GM12878 (cell line): ENCODE measurements at regions not wholly inside any gene's neighbourhood (a gene's known extent, or its start where the extent isn't known, plus 50 kb on each side); places are given as distances from the start of the nearest gene placed in this dataset.

ENCODE experiments used
- ATAC-seq: fragments of 200-7000 bp; cut with Tn5 transposase; 3 replicates; pipeline ENCODE4 v1.9.1; 2020; ENCODE audit warnings: mild to moderate bottlenecking, moderate library complexity
- BruUV-seq: library from RNA; stranded (reverse); fragments of 400-500 nt; replicated peaks from 2 replicates; lab custom pipeline; 2021; lab: Mats Ljungman, UMichigan
- CTCF ChIA-PET: fragments of 300-600 bp; sonication (Branson Sonifier 250); formaldehyde crosslinking; extraction: SDS; loops from one replicate; lab custom pipeline; 2021; ENCODE audit warnings: inconsistent platforms; lab: Yijun Ruan, JAX
- POLR2A ChIA-PET: fragments of 350-600 bp; formaldehyde crosslinking; extraction: SDS; loops from one replicate; lab custom pipeline; 2021; ENCODE audit warnings: inconsistent platforms; lab: Charles Lee
- RAD21 ChIA-PET: fragments of 300-600 bp; sonication (Branson Sonifier 250); formaldehyde crosslinking; loops from one replicate; lab custom pipeline; 2023; ENCODE audit warnings: antibody characterized with exemption; ENCODE audit not compliant: unreplicated experiment; lab: Charles Lee
- SMC1A ChIA-PET: fragments of 300-600 bp; sonication (Branson Sonifier 250); formaldehyde crosslinking; loops from one replicate; lab custom pipeline; 2023; ENCODE audit not compliant: unreplicated experiment, uncharacterized antibody; lab: Charles Lee
- DNase-seq: peaks from one replicate; pipeline ENCODE4 v3.0.0-alpha.2; 2011; ENCODE audit warnings: low read depth, low spot score
- FAIRE-seq: peaks from 3 replicates; lab custom pipeline; 2011; peaks lifted over from hg19 to GRCh38; lab: Jason Lieb, UNC
- H2AFZ ChIP-seq: 2 replicates; pipeline ENCODE4 v1.6.0; 2011; ENCODE audit warnings: low read depth, low read length, control low read depth; ENCODE audit not compliant: control insufficient read depth
- H3K27ac ChIP-seq: 2 replicates; pipeline ENCODE4 v1.5.1; 2011; ENCODE audit warnings: control low read depth; ENCODE audit not compliant: control insufficient read depth, insufficient read depth
- H3K27me3 ChIP-seq, 2 experiments: replicated peaks in 1 of 2; 2 replicates each; pipeline versions ENCODE4 v1.6.0 to v1.6.1; 2011; ENCODE audit warnings: low read length in 1 of 2; ENCODE audit not compliant: control insufficient read depth in 2 of 2, insufficient read depth in 2 of 2
- H3K36me3 ChIP-seq, 2 experiments: 2 replicates each; pipeline ENCODE4 v1.5.1; 2011; ENCODE audit warnings: low read length in 1 of 2; ENCODE audit not compliant: control insufficient read depth in 2 of 2, insufficient read depth in 2 of 2
- H3K4me1 ChIP-seq: 2 replicates; pipeline ENCODE4 v1.6.1; 2011; ENCODE audit warnings: mild to moderate bottlenecking, low read length, moderate library complexity, mixed read lengths; ENCODE audit not compliant: control insufficient read depth, insufficient read depth
- H3K4me2 ChIP-seq: 2 replicates; pipeline ENCODE4 v1.6.0; 2011; ENCODE audit warnings: control low read depth; ENCODE audit not compliant: control insufficient read depth, insufficient read depth
- H3K4me3 ChIP-seq: fragments of 200-600 bp; sonication (generic); 2 replicates; pipeline ENCODE4 v1.5.1; 2016
- H3K79me2 ChIP-seq: 2 replicates; pipeline ENCODE4 v1.6.0; 2011; ENCODE audit warnings: low read length; ENCODE audit not compliant: control insufficient read depth, insufficient read depth
- H3K9ac ChIP-seq: 2 replicates; pipeline ENCODE4 v1.8.0; 2011; ENCODE audit warnings: low read length, control low read depth, mixed read lengths; ENCODE audit not compliant: control insufficient read depth, insufficient read depth
- H3K9me3 ChIP-seq: replicated peaks from 3 replicates; pipeline ENCODE4 v1.5.1; 2011; ENCODE audit warnings: mild to moderate bottlenecking, low read length; ENCODE audit not compliant: control insufficient read depth, insufficient read depth
- H4K20me1 ChIP-seq: 2 replicates; pipeline ENCODE4 v1.6.0; 2011; ENCODE audit not compliant: control insufficient read depth, insufficient read depth
- CREB1 ChIP-seq: IDR thresholded peaks from 2 replicates; pipeline ENCODE4 v1.6.1; 2012; ENCODE audit warnings: low read depth, mild to moderate bottlenecking, inconsistent platforms
- EZH2 ChIP-seq: IDR thresholded peaks from 2 replicates; pipeline ENCODE4 v1.6.1; 2012; ENCODE audit warnings: low read depth, mild to moderate bottlenecking, control low read depth, inconsistent platforms, low read length, borderline replicate concordance; ENCODE audit not compliant: control insufficient read depth
- FOS ChIP-seq: IDR thresholded peaks from 3 replicates; pipeline ENCODE4 v1.6.1; 2011; ENCODE audit warnings: borderline replicate concordance; ENCODE audit not compliant: insufficient read length; ENCODE audit errors: extremely low read depth
- NRF1 ChIP-seq: conservative IDR thresholded peaks from 2 replicates; pipeline ENCODE4 v1.6.1; 2011; ENCODE audit warnings: mild to moderate bottlenecking, low read depth, low read length, improper control_type of control experiment
- SRF ChIP-seq, 2 experiments: IDR thresholded peaks; 2 replicates each; pipeline ENCODE4 v1.6.1; 2011; ENCODE audit warnings: low read depth in 2 of 2, low read length in 2 of 2, mild to moderate bottlenecking in 1 of 2, moderate library complexity in 1 of 2
- TBL1XR1 ChIP-seq: IDR thresholded peaks from 2 replicates; pipeline ENCODE4 v1.6.1; 2012; ENCODE audit warnings: low read depth, low read length, improper control_type of control experiment
- TCF12 ChIP-seq: IDR thresholded peaks from 2 replicates; pipeline ENCODE4 v1.6.1; 2011; ENCODE audit warnings: low read depth, mild to moderate bottlenecking, low read length
- WRNIP1 ChIP-seq: IDR thresholded peaks from 2 replicates; pipeline ENCODE4 v1.6.1; 2011; ENCODE audit warnings: low read depth, low read length, improper control_type of control experiment, borderline replicate concordance
- WGBS: methylation state at CpG from one replicate; pipeline ENCODE4 v1.1.6; 2016; ENCODE audit warnings: low lambda C conversion rate; ENCODE audit not compliant: insufficient replicate concordance, insufficient coverage; ENCODE audit errors: missing lambda C conversion rate; 5-methylcytosine and 5-hydroxymethylcytosine counted together
- in situ Hi-C: fragments of 300-500 bp; cut with MboI; formaldehyde crosslinking; loops from 9 replicates; pipeline ENCODE4 v1.14.3; 2018; ENCODE audit warnings: mixed read lengths
- intact Hi-C: fragments of 100-400 bp; cut with micrococcal nuclease; formaldehyde crosslinking; loops from one replicate; pipeline ENCODE4 v1.14.2; 2022; ENCODE audit not compliant: unreplicated experiment
- TF ChIP-seq, protein P1 (sequence below): IDR thresholded peaks from 2 replicates; pipeline ENCODE4 v1.6.1; 2012; ENCODE audit warnings: improper control_type of control experiment, low read depth, low read length; ENCODE audit not compliant: insufficient replicate concordance
- TF ChIP-seq, protein P2 (sequence below): fragments of 150-350 bp; IDR thresholded peaks from 2 replicates; pipeline ENCODE4 v1.6.1; 2016; ENCODE audit warnings: low read depth, low read length
- TF ChIP-seq, protein P3 (sequence below): fragments of 450-650 bp; IDR thresholded peaks from 2 replicates; pipeline ENCODE4 v1.6.1; 2017; ENCODE audit warnings: mild to moderate bottlenecking, moderate library complexity

- BruUV-seq: no TSS peak
- H3K27ac ChIP-seq: no peak overlapping the region
- no peaks in the 10 kb centered on the region for H3K36me3 ChIP-seq
- in situ Hi-C loops: no loop called here
- no peaks in the 10 kb centered on the region for H3K79me2 ChIP-seq
- H2AFZ ChIP-seq: no peak overlapping the region
- no peak overlapping the region for H3K4me2 ChIP-seq
- no peaks in the 10 kb centered on the region for H3K9me3 ChIP-seq
- H3K4me1 ChIP-seq: no peaks in the 10 kb centered on the region
- ChIA-PET CTCF (no interaction called here), SMC1A (interaction anchor here (1.4 kb wide), 1 partner anchor 23 kb away, joined by 3 read pairs; no protein-coding TSS in a partner anchor), RAD21 (no interaction called here), POLR2A (no interaction called here)
- no peak for FAIRE-seq
- no peak overlapping the region for H3K9ac ChIP-seq
- no peak for DNase-seq
- ATAC-seq: no peak
- H3K4me3 ChIP-seq: no peak overlapping the region
- intact Hi-C loops: no loop called here
- H4K20me1 ChIP-seq: no peaks in the 10 kb centered on the region
- 26% methylated on average over 5 of the region's 5 CpGs for WGBS
- H3K27me3 ChIP-seq: no peaks in the 10 kb centered on the region
- TF ChIP-seq EZH2: no peak
- TF ChIP-seq WRNIP1: no peak
- TF ChIP-seq TCF12: no peak
- no peak for TF ChIP-seq FOS
- TF ChIP-seq, protein P1, sequence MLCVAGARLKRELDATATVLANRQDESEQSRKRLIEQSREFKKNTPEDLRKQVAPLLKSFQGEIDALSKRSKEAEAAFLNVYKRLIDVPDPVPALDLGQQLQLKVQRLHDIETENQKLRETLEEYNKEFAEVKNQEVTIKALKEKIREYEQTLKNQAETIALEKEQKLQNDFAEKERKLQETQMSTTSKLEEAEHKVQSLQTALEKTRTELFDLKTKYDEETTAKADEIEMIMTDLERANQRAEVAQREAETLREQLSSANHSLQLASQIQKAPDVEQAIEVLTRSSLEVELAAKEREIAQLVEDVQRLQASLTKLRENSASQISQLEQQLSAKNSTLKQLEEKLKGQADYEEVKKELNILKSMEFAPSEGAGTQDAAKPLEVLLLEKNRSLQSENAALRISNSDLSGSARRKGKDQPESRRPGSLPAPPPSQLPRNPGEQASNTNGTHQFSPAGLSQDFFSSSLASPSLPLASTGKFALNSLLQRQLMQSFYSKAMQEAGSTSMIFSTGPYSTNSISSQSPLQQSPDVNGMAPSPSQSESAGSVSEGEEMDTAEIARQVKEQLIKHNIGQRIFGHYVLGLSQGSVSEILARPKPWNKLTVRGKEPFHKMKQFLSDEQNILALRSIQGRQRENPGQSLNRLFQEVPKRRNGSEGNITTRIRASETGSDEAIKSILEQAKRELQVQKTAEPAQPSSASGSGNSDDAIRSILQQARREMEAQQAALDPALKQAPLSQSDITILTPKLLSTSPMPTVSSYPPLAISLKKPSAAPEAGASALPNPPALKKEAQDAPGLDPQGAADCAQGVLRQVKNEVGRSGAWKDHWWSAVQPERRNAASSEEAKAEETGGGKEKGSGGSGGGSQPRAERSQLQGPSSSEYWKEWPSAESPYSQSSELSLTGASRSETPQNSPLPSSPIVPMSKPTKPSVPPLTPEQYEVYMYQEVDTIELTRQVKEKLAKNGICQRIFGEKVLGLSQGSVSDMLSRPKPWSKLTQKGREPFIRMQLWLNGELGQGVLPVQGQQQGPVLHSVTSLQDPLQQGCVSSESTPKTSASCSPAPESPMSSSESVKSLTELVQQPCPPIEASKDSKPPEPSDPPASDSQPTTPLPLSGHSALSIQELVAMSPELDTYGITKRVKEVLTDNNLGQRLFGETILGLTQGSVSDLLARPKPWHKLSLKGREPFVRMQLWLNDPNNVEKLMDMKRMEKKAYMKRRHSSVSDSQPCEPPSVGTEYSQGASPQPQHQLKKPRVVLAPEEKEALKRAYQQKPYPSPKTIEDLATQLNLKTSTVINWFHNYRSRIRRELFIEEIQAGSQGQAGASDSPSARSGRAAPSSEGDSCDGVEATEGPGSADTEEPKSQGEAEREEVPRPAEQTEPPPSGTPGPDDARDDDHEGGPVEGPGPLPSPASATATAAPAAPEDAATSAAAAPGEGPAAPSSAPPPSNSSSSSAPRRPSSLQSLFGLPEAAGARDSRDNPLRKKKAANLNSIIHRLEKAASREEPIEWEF: no peak
- TF ChIP-seq, protein P2, sequence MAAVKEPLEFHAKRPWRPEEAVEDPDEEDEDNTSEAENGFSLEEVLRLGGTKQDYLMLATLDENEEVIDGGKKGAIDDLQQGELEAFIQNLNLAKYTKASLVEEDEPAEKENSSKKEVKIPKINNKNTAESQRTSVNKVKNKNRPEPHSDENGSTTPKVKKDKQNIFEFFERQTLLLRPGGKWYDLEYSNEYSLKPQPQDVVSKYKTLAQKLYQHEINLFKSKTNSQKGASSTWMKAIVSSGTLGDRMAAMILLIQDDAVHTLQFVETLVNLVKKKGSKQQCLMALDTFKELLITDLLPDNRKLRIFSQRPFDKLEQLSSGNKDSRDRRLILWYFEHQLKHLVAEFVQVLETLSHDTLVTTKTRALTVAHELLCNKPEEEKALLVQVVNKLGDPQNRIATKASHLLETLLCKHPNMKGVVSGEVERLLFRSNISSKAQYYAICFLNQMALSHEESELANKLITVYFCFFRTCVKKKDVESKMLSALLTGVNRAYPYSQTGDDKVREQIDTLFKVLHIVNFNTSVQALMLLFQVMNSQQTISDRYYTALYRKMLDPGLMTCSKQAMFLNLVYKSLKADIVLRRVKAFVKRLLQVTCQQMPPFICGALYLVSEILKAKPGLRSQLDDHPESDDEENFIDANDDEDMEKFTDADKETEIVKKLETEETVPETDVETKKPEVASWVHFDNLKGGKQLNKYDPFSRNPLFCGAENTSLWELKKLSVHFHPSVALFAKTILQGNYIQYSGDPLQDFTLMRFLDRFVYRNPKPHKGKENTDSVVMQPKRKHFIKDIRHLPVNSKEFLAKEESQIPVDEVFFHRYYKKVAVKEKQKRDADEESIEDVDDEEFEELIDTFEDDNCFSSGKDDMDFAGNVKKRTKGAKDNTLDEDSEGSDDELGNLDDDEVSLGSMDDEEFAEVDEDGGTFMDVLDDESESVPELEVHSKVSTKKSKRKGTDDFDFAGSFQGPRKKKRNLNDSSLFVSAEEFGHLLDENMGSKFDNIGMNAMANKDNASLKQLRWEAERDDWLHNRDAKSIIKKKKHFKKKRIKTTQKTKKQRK: no peak
- TF ChIP-seq TBL1XR1: no peak
- TF ChIP-seq, protein P3, sequence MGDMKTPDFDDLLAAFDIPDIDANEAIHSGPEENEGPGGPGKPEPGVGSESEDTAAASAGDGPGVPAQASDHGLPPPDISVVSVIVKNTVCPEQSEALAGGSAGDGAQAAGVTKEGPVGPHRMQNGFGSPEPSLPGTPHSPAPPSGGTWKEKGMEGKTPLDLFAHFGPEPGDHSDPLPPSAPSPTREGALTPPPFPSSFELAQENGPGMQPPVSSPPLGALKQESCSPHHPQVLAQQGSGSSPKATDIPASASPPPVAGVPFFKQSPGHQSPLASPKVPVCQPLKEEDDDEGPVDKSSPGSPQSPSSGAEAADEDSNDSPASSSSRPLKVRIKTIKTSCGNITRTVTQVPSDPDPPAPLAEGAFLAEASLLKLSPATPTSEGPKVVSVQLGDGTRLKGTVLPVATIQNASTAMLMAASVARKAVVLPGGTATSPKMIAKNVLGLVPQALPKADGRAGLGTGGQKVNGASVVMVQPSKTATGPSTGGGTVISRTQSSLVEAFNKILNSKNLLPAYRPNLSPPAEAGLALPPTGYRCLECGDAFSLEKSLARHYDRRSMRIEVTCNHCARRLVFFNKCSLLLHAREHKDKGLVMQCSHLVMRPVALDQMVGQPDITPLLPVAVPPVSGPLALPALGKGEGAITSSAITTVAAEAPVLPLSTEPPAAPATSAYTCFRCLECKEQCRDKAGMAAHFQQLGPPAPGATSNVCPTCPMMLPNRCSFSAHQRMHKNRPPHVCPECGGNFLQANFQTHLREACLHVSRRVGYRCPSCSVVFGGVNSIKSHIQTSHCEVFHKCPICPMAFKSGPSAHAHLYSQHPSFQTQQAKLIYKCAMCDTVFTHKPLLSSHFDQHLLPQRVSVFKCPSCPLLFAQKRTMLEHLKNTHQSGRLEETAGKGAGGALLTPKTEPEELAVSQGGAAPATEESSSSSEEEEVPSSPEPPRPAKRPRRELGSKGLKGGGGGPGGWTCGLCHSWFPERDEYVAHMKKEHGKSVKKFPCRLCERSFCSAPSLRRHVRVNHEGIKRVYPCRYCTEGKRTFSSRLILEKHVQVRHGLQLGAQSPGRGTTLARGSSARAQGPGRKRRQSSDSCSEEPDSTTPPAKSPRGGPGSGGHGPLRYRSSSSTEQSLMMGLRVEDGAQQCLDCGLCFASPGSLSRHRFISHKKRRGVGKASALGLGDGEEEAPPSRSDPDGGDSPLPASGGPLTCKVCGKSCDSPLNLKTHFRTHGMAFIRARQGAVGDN: no peak
- TF ChIP-seq NRF1: no peak
- no peak for TF ChIP-seq CREB1
- no peak for TF ChIP-seq SRF (IDR thresholded peaks at IDR 0.05; ENCODE audit: low read depth in 2 of 2, low read length in 2 of 2)
These were observed 254.4 kb upstream of the IMPG1 start for GRCh38 chr6:76326871-76327270.
